WTC11 (cell line): ENCODE measurements at regions not wholly inside any gene's neighbourhood (a gene's known extent, or its start where the extent isn't known, plus 50 kb on each side); places are given as distances from the start of the nearest gene placed in this dataset.
"Not testable (repeated sequence)": the region's sequence is repeated elsewhere in the genome, so short reads cannot be mapped to it uniquely, and the experiment has no call there.

Source experiments
- ATF2 ChIP-seq: sonication (generic); formaldehyde crosslinking; IDR thresholded peaks from 2 replicates; pipeline ENCODE4 v1.8.1; 2022; ENCODE audit warnings: low read depth, missing genetic modification reagents, borderline replicate concordance
- CBFB ChIP-seq: sonication (generic); formaldehyde crosslinking; IDR thresholded peaks from 2 replicates; pipeline ENCODE4 v1.8.1; 2022; ENCODE audit warnings: mild to moderate bottlenecking, low read depth, missing genetic modification reagents
- CREB1 ChIP-seq: sonication (generic); formaldehyde crosslinking; IDR thresholded peaks from 2 replicates; pipeline ENCODE4 v1.8.0; 2023; ENCODE audit warnings: mild to moderate bottlenecking, missing genetic modification reagents
- CTCF ChIP-seq: fragments of 200-600 bp; IDR thresholded peaks from 2 replicates; pipeline ENCODE4 v1.8.0; 2022; ENCODE audit warnings: antibody characterized with exemption
- E2F1 ChIP-seq: sonication (generic); formaldehyde crosslinking; IDR thresholded peaks from 2 replicates; pipeline ENCODE4 v1.8.0; 2022; ENCODE audit warnings: mild to moderate bottlenecking, missing genetic modification reagents
- MXD4 ChIP-seq: fragments of 250-450 bp; sonication (Bioruptor Pico); IDR thresholded peaks from 2 replicates; pipeline ENCODE4 v1.8.0; 2021; ENCODE audit warnings: mild to moderate bottlenecking, moderate library complexity, borderline replicate concordance
- PRDM15 ChIP-seq: sonication (generic); formaldehyde crosslinking; IDR thresholded peaks from 2 replicates; pipeline ENCODE4 v1.8.0; 2022; ENCODE audit warnings: missing genetic modification reagents
- PREB ChIP-seq: sonication (generic); formaldehyde crosslinking; IDR thresholded peaks from 2 replicates; pipeline ENCODE4 v1.8.1; 2022; ENCODE audit warnings: mild to moderate bottlenecking, missing genetic modification reagents, moderate library complexity, borderline replicate concordance
- RELA ChIP-seq: sonication (generic); formaldehyde crosslinking; IDR thresholded peaks from 2 replicates; pipeline ENCODE4 v1.8.1; 2022; ENCODE audit warnings: missing genetic modification reagents, mild to moderate bottlenecking, borderline replicate concordance
- STAT6 ChIP-seq: sonication (generic); formaldehyde crosslinking; conservative IDR thresholded peaks from 2 replicates; pipeline ENCODE4 v1.8.1; 2023; ENCODE audit warnings: mild to moderate bottlenecking, low read depth, missing genetic modification reagents, moderate library complexity
- TEAD4 ChIP-seq: sonication (generic); formaldehyde crosslinking; IDR thresholded peaks from 2 replicates; pipeline ENCODE4 v1.8.0; 2022; ENCODE audit warnings: mild to moderate bottlenecking, missing genetic modification reagents
- ZNF396 ChIP-seq: fragments of 250-450 bp; sonication (Bioruptor Pico); IDR thresholded peaks from 2 replicates; pipeline ENCODE4 v1.8.0; 2021; ENCODE audit warnings: mild to moderate bottlenecking, moderate library complexity, borderline replicate concordance

GRCh38 chr15:26026671-26027070, 163.5 kb upstream of the ATP10A start:
- not testable (repeated sequence) for TF ChIP-seq CTCF; CREB1 (CRISPR knock-in tag); MXD4 (CRISPR knock-in tag); CBFB (CRISPR knock-in tag); TEAD4 (CRISPR knock-in tag); STAT6 (CRISPR knock-in tag); ZNF396; E2F1 (CRISPR knock-in tag); ATF2; PRDM15 (CRISPR knock-in tag); RELA; PREB
